ENCODE measurements at regions not wholly inside any gene's neighbourhood (a gene's known extent, or its start where the extent isn't known, plus 50 kb on each side); places are given as distances from the start of the nearest gene placed in this dataset.

GRCh38 chr12:32052212-32052713 lies 54.4 kb upstream of the BICD1 start:
- in situ Hi-C loops (cut with MboI; ENCODE audit: low sequenced_read_pairs) = loop anchor here (25.0 kb wide), 1 partner anchor 390 kb away; the partner anchor contains the start of gene ETFBKMT
- dilution Hi-C loops (cut with HindIII; ENCODE audit: low sequenced_read_pairs, unreplicated experiment) = no loop called here
- TF ChIP-seq RFX5 (IDR thresholded peaks at IDR 0.05; ENCODE audit: low read depth, low read length) = no peak
- no peak for TF ChIP-seq SMC3 (IDR thresholded peaks at IDR 0.05; ENCODE audit: low read depth, low read length)
- TF ChIP-seq ELK1 (IDR thresholded peaks at IDR 0.05; ENCODE audit: borderline replicate concordance, low read depth, low read length) = no peak
- no peak for TF ChIP-seq USF2 (IDR thresholded peaks at IDR 0.05; ENCODE audit: low read depth, low read length)
- TF ChIP-seq FOS (IDR thresholded peaks at IDR 0.05; ENCODE audit: low read depth, low read length) = no peak
- no peak for TF ChIP-seq RCOR1 (IDR thresholded peaks at IDR 0.05; ENCODE audit: insufficient replicate concordance, low read length)
- TF ChIP-seq CTCF (conservative IDR thresholded peaks at IDR 0.05; ENCODE audit: low read depth, low read length) = no peak
- no peak for TF ChIP-seq MAFK (IDR thresholded peaks at IDR 0.05; ENCODE audit: low read depth, low read length)
- no peak for TF ChIP-seq MAZ (IDR thresholded peaks at IDR 0.05; ENCODE audit: borderline replicate concordance, low read depth, low read length)
- no peak for TF ChIP-seq NFE2L2 (IDR thresholded peaks at IDR 0.05; ENCODE audit: low read depth, low read length)
- no peak for TF ChIP-seq RAD21 (IDR thresholded peaks at IDR 0.05; ENCODE audit: low read length)
- TF ChIP-seq CEBPB (IDR thresholded peaks at IDR 0.05; ENCODE audit: low read depth, low read length) = no peak
- TF ChIP-seq BHLHE40 (IDR thresholded peaks at IDR 0.05; ENCODE audit: low read depth, low read length) = no peak
- no peak for TF ChIP-seq CHD1 (IDR thresholded peaks at IDR 0.05; ENCODE audit: low read depth, low read length)
- TF ChIP-seq POLR2A (IDR thresholded peaks at IDR 0.05; ENCODE audit: low read depth, low read length) = no peak

More at GRCh38 chr12:32052212-32052713, 54.4 kb upstream of the BICD1 start:
- H3K27me3 ChIP-seq (ENCODE audit: control insufficient read depth, insufficient read depth, low read length) = no peaks in the 10 kb centered on the region
- H3K9ac ChIP-seq (ENCODE audit: low read depth, low read length) = no peak overlapping the region
- H3K9me1 ChIP-seq (ENCODE audit: insufficient read depth, low read length) = no peaks in the 10 kb centered on the region
- no peak overlapping the region for H2AFZ ChIP-seq (replicated peaks; ENCODE audit: low read length, poor library complexity)
- H2AK9ac ChIP-seq (replicated peaks; ENCODE audit: low read depth, low read length, poor library complexity) = no peak overlapping the region
- ATAC-seq (ENCODE audit: low read depth) = peak; percentile 5
- intact Hi-C loops (cut with micrococcal nuclease) = loop anchor here (2.0 to 10.0 kb wide), 2 partner anchors 369 to 397 kb away; partner anchors contain the start of gene ETFBKMT
- H3K4ac ChIP-seq (ENCODE audit: low read depth, low read length) = peak overlapping the region; percentile 58
- no peak overlapping the region for H2AK5ac ChIP-seq (ENCODE audit: low read depth, low read length)
- peak overlapping the region; percentile 35 for H2BK20ac ChIP-seq (ENCODE audit: low read depth, low read length)
- peak overlapping the region; percentile 17; the same call in 2 of the 3 replicates for H2BK15ac ChIP-seq (ENCODE audit: low read depth, low read length)
- no peaks in the 10 kb centered on the region for H3K79me1 ChIP-seq (ENCODE audit: low read depth in 1 of 2, low read length in 2 of 2)
- peak overlapping the region; percentile 38; the same call in 1 of the 2 replicates for H3K4me2 ChIP-seq (ENCODE audit: low read depth, low read length)
- no CpG with 5 or more reads among the region's 5 CpGs for WGBS, 2 experiments (ENCODE audit: extremely low coverage in 2 of 2, insufficient read length in 1 of 2)
- H3K4me1 ChIP-seq (ENCODE audit: control insufficient read depth, insufficient read depth, low read length) = peaks cover 7% of the 10 kb centered on the region
- peak overlapping the region; percentile 69 for H2BK5ac ChIP-seq (ENCODE audit: low read depth, low read length, poor library complexity, severe bottlenecking)
- H3K23ac ChIP-seq (ENCODE audit: low read depth, low read length) = no peak overlapping the region
- H3K36me3 ChIP-seq (ENCODE audit: control insufficient read depth, insufficient read depth, low read length) = no peaks in the 10 kb centered on the region
- peak overlapping the region; percentile 35; the same call in 1 of the 2 replicates for H4K91ac ChIP-seq (ENCODE audit: insufficient read depth, low read depth, low read length)
- no peaks in the 10 kb centered on the region; the same call in 1 of the 2 replicates for H3K9me3 ChIP-seq (ENCODE audit: control insufficient read depth, insufficient read depth, low read length)
- peak overlapping the region; percentile 32; the same call in 1 of the 2 replicates for H2BK120ac ChIP-seq (ENCODE audit: low read depth, low read length)
- no peak overlapping the region for H3K14ac ChIP-seq (replicated peaks; ENCODE audit: low read depth, low read length)
- peaks cover 4% of the 10 kb centered on the region; the same call in 1 of the 2 replicates for H4K20me1 ChIP-seq (ENCODE audit: insufficient read depth, low read length)
- peak overlapping the region; percentile 32; the same call in 1 of the 2 replicates for H4K5ac ChIP-seq (ENCODE audit: low read depth, low read length)
- H3K18ac ChIP-seq (ENCODE audit: low read depth, low read length) = peak overlapping the region; percentile 67; the same call in 1 of the 2 replicates
- H3K27ac ChIP-seq (ENCODE audit: insufficient read depth, low read length) = peak overlapping the region; percentile 4; the same call in 1 of the 2 replicates
- H3K4me3 ChIP-seq (ENCODE audit: insufficient read depth, low read depth, low read length) = no peak overlapping the region
- ChIA-PET POLR2A (ENCODE audit: unreplicated experiment) (interaction anchor here (0.6 kb wide), 1 partner anchor 55 kb away, joined by 5 read pairs; no protein-coding TSS in a partner anchor), CTCF (interaction anchor here (3.1 kb wide), 1 partner anchor 8 kb away, joined by 10 read pairs; no protein-coding TSS in a partner anchor)
- H3K56ac ChIP-seq (ENCODE audit: extremely low read depth, insufficient read depth, low read length) = no peak overlapping the region
- BruUV-seq (replicated peaks) = no TSS peak
- H4K8ac ChIP-seq (ENCODE audit: low read depth in 2 of 2, low read length in 2 of 2) = peak overlapping the region in 1 of 2 experiments; percentile 57; a peak in 2 of 4 replicates
- no peak for DNase-seq

Data from IMR-90 (cell line).